ENCODE measurements at regions not wholly inside any gene's neighbourhood (a gene's known extent, or its start where the extent isn't known, plus 50 kb on each side); places are given as distances from the start of the nearest gene placed in this dataset.

- no peak for DNase-seq (ENCODE audit: low spot score)
Observed at GRCh38 chr6:105907301-105907700, 178.8 kb upstream of the PRDM1 start.

DNA sequence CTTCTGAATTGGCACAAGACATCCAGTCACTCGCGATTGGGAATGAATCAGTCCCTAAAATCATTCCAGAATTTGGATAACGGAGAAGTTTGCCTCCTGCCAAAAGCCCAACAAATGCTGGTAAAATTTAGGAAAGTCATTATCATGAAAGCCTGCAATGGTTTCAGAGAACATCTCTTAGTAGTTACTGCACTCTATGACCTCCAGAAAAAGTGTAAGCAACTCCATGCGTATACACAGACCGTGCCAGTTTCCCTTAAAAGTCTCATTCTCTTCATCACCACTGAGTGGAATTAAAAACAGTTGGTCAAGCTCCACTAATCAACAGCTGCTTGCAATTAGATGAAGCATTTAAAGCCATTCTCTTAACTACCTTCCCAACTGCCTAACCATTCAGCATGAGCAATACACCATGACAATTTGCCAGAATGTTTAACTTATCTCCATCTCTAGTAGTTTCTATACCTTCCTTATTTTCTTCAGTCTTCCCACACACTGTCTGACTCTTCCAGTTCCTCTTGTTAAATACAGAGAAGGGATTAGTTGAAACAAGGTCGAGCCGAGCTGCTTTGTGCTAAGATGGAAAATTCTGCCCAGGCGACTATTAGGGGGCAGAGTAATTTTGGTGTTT lies 183.6 kb upstream of the PRDM1 start:
- DNase-seq (ENCODE audit: low spot score): no peak

GRCh38 chr6:105901583-105901982 lies 184.6 kb upstream of the PRDM1 start:
- DNase-seq (ENCODE audit: low spot score): no peak

DNA sequence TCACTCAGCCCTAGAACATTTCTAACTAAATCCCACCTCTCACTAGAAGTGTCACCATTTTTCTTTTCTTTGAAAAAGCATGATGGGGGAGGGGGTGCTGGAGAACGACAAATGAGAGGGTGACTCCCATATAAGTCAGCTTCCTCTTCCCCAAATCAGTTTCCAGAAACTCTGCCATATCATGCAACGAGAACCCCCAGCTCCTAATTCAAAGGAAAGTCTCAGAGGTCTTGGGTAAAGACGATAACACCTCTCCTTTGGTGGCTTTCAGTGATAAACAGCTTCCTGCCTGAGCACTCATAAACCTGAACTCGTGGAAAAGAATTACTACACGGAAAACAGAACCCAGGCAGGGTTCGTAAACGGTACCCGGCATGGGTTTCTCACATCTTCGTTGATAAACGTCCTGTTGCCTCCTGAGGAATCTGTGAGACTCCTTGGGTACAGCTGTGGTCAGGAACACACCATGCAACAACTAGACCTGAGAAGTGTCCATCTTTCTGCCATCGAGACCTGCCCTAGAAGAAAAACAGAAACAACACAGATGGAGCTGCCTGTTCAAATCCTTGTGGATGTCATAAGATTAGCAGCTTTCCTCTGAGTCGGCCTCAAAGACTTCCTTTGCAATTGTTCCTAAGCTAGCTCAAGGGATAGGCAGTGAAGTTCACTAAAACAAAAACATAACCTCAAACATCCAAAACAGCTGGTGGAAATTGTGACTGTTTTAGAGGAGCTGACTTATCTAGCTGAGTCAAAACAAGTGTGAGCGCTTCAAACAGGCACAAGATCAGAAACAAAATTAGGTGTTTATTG lies 185.8 kb upstream of the PRDM1 start:
- DNase-seq (ENCODE audit: low spot score): peak; percentile 13

GRCh38 chr6:105898286-105898685 lies 187.8 kb upstream of the PRDM1 start:
- DNase-seq (ENCODE audit: low spot score): no peak

GRCh38 chr6:105897131-105897530 lies 189.0 kb upstream of the PRDM1 start:
- no peak for DNase-seq (ENCODE audit: low spot score)

GRCh38 chr6:105896821-105897095 lies 189.4 kb upstream of the PRDM1 start:
- no peak for DNase-seq (ENCODE audit: low spot score)

DNA sequence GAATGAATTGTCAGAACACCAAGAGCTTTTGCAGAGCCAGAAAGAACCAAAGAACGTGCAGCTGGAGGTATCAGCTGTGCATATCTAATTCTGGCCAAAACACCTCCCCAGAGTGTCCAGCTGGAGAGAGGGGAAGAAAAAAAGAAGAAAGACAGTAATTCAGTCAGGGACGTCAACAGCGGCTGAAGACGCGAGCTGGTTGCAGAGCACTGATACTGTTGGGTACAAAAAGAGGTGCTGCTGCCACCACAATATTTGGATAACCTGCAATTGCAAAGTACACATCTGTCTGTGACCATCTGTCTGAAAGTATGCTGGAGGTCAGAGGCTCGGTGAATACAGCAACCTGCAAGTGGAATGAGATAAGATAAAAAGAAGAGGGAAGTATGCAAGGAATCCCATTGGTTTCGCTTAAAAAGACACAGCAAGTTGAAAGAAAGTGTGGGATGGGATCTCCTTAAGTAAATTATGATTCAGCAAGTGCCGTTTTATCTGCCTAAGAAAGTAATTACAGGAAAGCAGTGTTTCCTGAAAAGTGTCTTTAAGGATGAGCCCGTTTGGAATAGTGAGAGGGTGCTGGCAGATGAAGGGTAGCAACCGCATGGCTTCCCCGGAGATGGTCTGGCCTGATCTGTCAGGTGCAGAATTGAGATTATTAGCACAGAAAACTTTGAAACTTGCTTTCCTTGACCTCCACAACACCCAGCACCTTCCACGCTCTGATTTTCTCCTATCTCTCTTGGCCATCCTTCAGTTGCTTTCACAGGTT lies 189.9 kb upstream of the PRDM1 start:
- DNase-seq (ENCODE audit: low spot score): no peak

DNA sequence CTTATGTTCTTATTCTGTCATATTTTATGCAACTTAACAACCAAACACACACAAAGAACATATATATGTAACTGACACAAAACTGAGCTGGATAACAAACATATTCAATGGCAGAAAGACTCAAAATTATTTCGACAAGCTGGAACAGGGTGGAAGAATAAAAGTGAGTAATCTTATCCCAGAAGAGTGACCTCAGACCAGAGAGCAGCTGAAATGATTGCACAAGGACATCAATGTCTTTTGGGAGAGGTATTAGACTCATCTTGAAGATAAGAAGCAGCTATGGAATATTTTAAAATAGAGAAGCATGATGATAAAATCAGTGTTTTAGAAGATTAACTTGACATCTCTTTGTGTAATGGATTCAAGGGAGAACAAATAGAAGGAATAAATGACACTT lies 191.6 kb upstream of the PRDM1 start:
- DNase-seq (ENCODE audit: low spot score): no peak

GRCh38 chr6:105893741-105894140 lies 192.4 kb upstream of the PRDM1 start:
- no peak for DNase-seq (ENCODE audit: low spot score)

DNA sequence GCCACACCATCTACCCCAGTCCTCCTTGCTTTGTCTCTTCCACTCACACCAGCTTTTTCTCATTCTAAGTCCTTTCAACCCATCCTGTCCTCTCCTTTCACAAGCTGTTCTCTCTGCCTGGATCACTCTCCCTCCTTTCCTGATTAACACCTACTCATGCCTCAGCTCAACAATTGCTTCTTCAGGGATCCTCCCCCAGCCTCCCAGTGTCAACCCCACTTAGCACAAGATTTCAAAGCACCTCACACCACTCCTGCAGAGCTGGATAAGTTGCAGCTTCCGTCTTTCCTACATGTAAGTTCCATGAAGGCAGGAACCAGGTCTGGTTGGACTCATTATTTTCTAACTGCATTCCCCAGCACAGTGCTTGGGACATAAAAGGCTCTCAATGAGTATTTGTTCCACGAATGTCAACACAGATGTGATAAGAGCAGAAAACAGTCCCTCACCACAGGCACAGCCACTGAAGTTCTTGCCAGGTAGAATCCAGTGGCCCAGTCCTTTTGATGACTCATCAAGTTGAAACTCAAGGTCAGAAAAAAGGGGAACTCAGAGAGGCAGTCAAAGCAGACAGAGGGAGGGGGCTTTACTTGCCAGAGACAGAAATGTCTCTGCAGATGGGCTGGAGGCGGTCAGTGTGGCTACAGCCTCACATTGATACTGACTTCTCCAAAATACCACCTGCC lies 193.4 kb upstream of the PRDM1 start:
- DNase-seq (ENCODE audit: low spot score): no peak

DNA sequence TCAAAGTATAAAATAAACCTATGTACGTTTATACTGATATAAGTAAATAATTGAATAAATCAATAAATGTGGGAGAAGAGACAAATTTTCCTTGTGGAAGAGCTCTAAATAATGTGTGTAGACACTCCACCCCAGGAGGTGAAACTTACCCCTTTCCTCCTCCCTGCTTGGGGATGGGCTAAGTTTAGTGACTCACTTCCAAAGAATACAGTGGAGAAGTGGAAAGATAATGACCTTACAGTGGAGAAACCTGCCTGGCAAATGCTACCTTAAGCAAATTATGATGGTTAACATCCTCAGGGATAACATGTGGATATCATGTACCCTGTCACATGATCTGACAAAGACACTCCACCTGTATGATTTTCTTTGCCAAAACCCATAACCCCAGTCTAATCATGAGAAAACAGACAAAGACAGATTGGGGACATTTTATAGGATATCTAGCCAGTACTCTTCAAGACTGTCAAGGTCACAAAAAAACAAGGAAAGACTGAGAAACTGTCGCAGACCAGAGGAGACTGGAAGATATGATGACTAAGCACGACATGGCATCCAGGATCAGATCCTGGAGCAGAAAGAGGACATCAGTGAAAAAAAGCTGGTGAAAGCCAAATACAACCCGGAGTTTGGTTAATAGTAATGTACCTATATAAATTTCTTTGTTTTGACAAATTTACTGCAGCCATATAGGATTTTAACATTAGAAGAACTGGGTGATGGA lies 195.5 kb upstream of the PRDM1 start:
- no peak for DNase-seq (ENCODE audit: low spot score)

DNA sequence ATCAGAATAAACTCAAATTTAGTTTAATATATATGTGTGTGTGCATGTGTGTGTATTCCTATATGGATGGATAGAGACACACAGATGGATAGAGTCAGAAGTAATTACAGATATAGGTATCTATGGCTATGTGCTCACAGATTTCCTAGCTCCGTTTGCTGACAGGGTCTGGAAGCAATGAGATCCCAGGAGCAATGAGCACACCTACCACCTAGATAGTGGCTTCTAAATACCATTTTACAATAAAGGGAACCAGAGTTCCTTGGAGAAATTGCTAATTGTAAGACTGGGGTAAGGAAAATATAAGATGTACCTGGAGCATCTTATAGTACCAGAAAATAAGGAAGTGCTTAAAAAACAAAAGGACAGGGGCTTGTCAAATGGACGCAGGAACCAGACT lies 196.2 kb upstream of the PRDM1 start:
- no peak for DNase-seq (ENCODE audit: low spot score)

DNA sequence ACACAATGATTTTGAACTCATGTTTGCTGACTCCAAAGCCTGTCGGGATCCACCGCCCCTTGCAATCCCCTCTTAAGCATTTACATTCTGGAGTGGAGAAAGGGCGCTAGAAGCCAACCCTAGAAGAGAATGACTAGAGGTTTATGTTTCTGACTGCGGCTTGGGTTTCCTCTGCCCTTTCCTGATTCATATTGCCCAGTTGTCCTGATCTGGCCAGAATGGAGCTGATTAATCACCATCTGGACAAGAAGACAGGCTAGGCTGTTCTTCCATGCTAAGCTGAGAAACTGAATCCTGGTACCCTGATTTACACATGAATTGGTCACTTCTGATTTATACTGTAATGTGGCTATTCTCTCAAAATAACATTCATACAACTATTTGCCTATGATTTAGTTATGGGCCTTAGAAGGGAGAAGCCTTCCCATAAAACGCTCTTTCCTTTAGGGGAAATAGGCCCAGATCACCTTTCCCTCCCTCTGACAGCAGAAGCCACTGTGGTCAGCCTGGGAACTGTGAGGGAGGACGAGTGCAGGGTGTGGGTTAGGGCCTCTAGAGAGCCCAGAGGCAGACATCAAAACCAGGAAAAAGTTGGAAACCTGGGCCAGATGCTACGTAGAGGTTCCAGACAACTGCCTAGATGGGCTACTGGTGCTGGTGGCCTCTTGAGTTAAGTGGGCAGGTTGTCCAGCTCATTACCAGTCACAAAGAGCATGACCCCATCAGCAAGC lies 199.2 kb upstream of the PRDM1 start:
- no peak for DNase-seq (ENCODE audit: low spot score)

- DNase-seq (ENCODE audit: low spot score): no peak
Observed at GRCh38 chr6:105886066-105886813, 199.9 kb upstream of the PRDM1 start.

GRCh38 chr6:105884426-105884825 lies 201.7 kb upstream of the PRDM1 start:
- no peak for DNase-seq (ENCODE audit: low spot score)

GRCh38 chr6:105884011-105884410 lies 202.1 kb upstream of the PRDM1 start:
- no peak for DNase-seq (ENCODE audit: low spot score)

- no peak for DNase-seq (ENCODE audit: low spot score)
Observed at GRCh38 chr6:105882828-105883227, 203.3 kb upstream of the PRDM1 start.

DNA sequence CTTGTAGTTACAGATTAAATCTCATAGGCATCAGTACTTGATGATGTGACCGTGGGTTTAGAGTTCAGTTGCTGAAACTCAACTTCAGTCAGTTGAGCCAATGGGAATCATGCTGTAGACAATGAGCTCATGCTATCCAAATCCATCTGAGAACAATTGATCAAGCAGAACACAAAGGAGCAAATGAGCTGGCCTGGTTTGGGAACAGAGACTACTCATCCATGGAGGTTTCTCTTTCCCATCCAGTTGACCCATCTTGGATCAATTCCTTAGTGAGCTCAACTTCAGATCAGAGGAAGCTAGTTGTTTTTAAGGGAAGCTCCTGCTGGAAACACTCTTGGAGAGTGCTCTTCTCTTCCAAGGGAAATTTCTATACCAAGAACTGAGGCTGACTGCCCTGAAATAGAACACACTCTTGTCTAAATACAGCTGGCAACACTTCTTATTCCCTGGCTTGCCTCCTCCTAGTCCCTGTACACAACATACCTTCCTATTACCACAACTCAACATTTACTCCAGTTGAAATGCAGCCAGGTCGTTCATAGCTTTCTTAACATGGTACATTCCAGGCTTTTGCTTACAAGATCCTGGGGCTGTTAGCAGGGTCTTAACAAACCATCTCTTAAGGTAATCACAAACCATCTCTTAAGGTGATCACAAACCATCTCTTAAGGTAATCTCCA lies 203.9 kb upstream of the PRDM1 start:
- no peak for DNase-seq (ENCODE audit: low spot score)

DNA sequence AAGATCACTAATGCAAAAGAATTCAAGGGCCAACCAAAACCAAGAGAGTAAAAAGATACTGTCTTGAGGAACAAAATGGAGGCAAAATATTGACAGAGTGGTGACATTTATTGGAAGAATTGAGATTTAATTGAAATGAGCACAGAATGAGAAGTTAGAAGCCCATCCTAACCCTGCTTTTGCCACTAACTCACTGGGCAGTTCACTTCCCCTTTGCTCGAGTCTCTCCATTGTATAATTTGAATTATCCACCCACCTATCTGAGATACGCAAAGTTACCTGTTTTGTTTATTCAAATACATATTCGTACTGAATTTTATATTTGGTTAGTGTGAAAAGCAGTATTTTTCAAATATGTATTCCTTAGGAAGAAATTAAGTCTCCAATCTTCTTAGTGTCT lies 204.5 kb upstream of the PRDM1 start:
- no peak for DNase-seq (ENCODE audit: low spot score)
